ENCODE measurements at regions not wholly inside any gene's neighbourhood (a gene's known extent, or its start where the extent isn't known, plus 50 kb on each side); places are given as distances from the start of the nearest gene placed in this dataset.

DNA sequence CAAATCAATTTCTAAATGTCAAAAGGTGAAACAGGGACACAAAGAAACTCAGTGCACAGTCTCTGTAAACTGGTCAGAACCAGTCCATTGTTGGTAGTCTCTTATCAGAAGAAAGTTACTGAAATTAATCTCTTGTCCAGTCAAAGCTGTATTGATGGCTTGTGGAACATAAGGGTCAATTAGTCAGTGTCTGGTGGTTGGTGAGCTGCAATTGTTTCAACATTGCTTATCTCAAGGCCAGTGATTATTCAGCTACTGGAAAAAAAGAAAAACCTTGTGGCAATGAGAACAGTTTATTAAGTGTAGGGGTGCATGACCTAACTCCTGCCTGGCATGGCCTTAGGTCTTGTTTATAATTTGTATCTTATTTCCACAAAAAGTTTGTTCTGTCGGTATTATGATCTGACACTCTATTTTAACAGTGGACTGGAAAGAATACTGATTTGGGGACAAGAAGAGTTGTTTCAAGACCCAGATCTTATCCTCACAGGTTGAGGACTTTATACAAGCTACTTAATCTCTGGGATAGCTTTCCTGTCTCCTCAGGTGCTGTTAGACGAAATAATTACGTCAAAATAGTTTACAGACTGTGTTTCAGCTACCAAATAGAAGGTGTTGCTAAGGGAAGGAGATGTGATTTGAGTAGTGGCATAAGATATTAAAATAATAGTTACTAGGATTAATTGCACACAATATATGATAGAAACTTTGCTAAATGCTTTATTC is 520.0 kb upstream of the IRAK1BP1 start:
- H3K36me3 ChIP-seq (ENCODE audit: control insufficient read depth in 2 of 2, insufficient read depth in 1 of 2, low read length in 2 of 2): no peaks in the 10 kb centered on the region
- no peaks in the 10 kb centered on the region for H3K4me1 ChIP-seq (ENCODE audit: control insufficient read depth, insufficient read depth, low read length)
- H3K9me3 ChIP-seq (ENCODE audit: control insufficient read depth, insufficient read depth, low read depth, low read length): no peaks in the 10 kb centered on the region
- H3K27ac ChIP-seq (ENCODE audit: extremely low read depth, low read depth, low read length): no peak overlapping the region
- no peak overlapping the region for H3K4me3 ChIP-seq (ENCODE audit: low read depth, low read length)
- POLR2A ChIA-PET: no interaction called here
- TF ChIP-seq YY2 (tag by site-specific recombination; IDR thresholded peaks at IDR 0.05): no peak
- no peak for TF ChIP-seq ZBTB44 (tag by site-specific recombination; IDR thresholded peaks at IDR 0.05)
- TF ChIP-seq OVOL3 (tag by site-specific recombination; IDR thresholded peaks at IDR 0.05): no peak
- TF ChIP-seq ZNF404 (tag by site-specific recombination; IDR thresholded peaks at IDR 0.05): no peak
- no peak for TF ChIP-seq KLF1 (tag by site-specific recombination; IDR thresholded peaks at IDR 0.05)
- TF ChIP-seq ZNF555 (tag by site-specific recombination; conservative IDR thresholded peaks at IDR 0.05): no peak
- no peak for TF ChIP-seq GFI1B (tag by site-specific recombination; IDR thresholded peaks at IDR 0.05)
- no peak for TF ChIP-seq SP3 (tag by site-specific recombination; IDR thresholded peaks at IDR 0.05)
- TF ChIP-seq ZNF23 (tag by site-specific recombination; IDR thresholded peaks at IDR 0.05; ENCODE audit: borderline replicate concordance): no peak
- no peak for TF ChIP-seq TCF7L2 (IDR thresholded peaks at IDR 0.05; ENCODE audit: borderline replicate concordance, low read depth, low read length)
- TF ChIP-seq ZNF398 (tag by site-specific recombination; IDR thresholded peaks at IDR 0.05): no peak
- no peak for TF ChIP-seq ZSCAN23 (tag by site-specific recombination; IDR thresholded peaks at IDR 0.05)
- no peak for TF ChIP-seq SETDB1 (IDR thresholded peaks at IDR 0.05; ENCODE audit: insufficient read length, low read length)
- CTCF ChIA-PET: no interaction called here

GRCh38 chr6:78353040-78353439 is 514.3 kb upstream of the IRAK1BP1 start:
- POLR2A ChIA-PET: no interaction called here
- TF ChIP-seq ZNF830 (tag by site-specific recombination; IDR thresholded peaks at IDR 0.05; ENCODE audit: low read depth) (no peak), ZNF335 (tag by site-specific recombination; conservative IDR thresholded peaks at IDR 0.05) (no peak), MEIS1 (CRISPR knock-in tag; IDR thresholded peaks at IDR 0.05; ENCODE audit: borderline replicate concordance) (no peak), ZNF140 (tag by site-specific recombination; IDR thresholded peaks at IDR 0.05) (no peak), WT1 (tag by site-specific recombination; IDR thresholded peaks at IDR 0.05) (no peak)
- TF ChIP-seq, protein P1, sequence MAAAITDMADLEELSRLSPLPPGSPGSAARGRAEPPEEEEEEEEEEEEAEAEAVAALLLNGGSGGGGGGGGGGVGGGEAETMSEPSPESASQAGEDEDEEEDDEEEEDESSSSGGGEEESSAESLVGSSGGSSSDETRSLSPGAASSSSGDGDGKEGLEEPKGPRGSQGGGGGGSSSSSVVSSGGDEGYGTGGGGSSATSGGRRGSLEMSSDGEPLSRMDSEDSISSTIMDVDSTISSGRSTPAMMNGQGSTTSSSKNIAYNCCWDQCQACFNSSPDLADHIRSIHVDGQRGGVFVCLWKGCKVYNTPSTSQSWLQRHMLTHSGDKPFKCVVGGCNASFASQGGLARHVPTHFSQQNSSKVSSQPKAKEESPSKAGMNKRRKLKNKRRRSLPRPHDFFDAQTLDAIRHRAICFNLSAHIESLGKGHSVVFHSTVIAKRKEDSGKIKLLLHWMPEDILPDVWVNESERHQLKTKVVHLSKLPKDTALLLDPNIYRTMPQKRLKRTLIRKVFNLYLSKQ (tag by site-specific recombination; IDR thresholded peaks at IDR 0.05; ENCODE audit: borderline replicate concordance): no peak
- no peaks in the 10 kb centered on the region for H3K36me3 ChIP-seq (ENCODE audit: control insufficient read depth in 2 of 2, insufficient read depth in 1 of 2, low read length in 2 of 2)
- no peak overlapping the region for H3K4me3 ChIP-seq (ENCODE audit: low read depth, low read length)
- H3K27ac ChIP-seq (ENCODE audit: extremely low read depth, low read depth, low read length): no peak overlapping the region
- CTCF ChIA-PET: no interaction called here
- no peaks in the 10 kb centered on the region for H3K4me1 ChIP-seq (ENCODE audit: control insufficient read depth, insufficient read depth, low read length)
- H3K9me3 ChIP-seq (ENCODE audit: control insufficient read depth, insufficient read depth, low read depth, low read length): no peaks in the 10 kb centered on the region

All from HEK293 (cell line).